AG09309 (cell line): ENCODE measurements at regions not wholly inside any gene's neighbourhood (a gene's known extent, or its start where the extent isn't known, plus 50 kb on each side); places are given as distances from the start of the nearest gene placed in this dataset.

ENCODE experiments used
- DNase-seq: peaks from one replicate; pipeline ENCODE4 v3.0.0-alpha.2; 2010; ENCODE audit warnings: low read depth
- H3K4me3 ChIP-seq: 2 replicates; pipeline ENCODE4 v1.5.1; 2011; ENCODE audit warnings: mild to moderate bottlenecking, low read depth, low read length, moderate library complexity; ENCODE audit not compliant: control insufficient read depth
- TF ChIP-seq, protein P1 (sequence below): IDR thresholded peaks from 2 replicates; pipeline ENCODE4 v1.5.1; 2011; ENCODE audit warnings: mild to moderate bottlenecking, low read depth, low read length, inconsistent platforms; ENCODE audit not compliant: insufficient read depth, control insufficient read depth; ENCODE audit errors: missing control alignments

GRCh38 chr11:30120045-30120589 lies 103.3 kb upstream of the KCNA4 start:
- DNase-seq: no peak
- no peak overlapping the region for H3K4me3 ChIP-seq
- TF ChIP-seq, protein P1, sequence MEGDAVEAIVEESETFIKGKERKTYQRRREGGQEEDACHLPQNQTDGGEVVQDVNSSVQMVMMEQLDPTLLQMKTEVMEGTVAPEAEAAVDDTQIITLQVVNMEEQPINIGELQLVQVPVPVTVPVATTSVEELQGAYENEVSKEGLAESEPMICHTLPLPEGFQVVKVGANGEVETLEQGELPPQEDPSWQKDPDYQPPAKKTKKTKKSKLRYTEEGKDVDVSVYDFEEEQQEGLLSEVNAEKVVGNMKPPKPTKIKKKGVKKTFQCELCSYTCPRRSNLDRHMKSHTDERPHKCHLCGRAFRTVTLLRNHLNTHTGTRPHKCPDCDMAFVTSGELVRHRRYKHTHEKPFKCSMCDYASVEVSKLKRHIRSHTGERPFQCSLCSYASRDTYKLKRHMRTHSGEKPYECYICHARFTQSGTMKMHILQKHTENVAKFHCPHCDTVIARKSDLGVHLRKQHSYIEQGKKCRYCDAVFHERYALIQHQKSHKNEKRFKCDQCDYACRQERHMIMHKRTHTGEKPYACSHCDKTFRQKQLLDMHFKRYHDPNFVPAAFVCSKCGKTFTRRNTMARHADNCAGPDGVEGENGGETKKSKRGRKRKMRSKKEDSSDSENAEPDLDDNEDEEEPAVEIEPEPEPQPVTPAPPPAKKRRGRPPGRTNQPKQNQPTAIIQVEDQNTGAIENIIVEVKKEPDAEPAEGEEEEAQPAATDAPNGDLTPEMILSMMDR: no peak

DNA sequence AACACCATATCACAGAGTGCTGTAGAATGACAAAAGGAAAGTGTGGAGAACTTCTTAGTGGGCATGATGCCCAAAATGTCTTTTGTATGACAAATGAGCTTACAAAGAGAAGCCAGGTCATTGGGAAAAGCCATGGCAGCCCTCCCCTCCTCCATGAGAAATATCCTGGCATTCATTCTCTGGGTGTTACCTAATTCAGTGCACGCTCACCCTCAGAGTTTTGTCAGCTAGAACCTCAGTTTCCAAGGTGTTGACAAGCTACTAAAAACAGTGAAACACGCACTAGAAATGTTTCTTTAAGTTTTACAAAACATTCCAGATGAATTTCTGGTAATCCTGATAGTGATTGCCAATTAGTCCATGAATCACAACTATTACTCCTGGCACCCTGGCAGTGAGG lies 105.4 kb upstream of the FSHB start:
- no peak for DNase-seq
- no peak overlapping the region for H3K4me3 ChIP-seq
- TF ChIP-seq, protein P1: no peak

DNA sequence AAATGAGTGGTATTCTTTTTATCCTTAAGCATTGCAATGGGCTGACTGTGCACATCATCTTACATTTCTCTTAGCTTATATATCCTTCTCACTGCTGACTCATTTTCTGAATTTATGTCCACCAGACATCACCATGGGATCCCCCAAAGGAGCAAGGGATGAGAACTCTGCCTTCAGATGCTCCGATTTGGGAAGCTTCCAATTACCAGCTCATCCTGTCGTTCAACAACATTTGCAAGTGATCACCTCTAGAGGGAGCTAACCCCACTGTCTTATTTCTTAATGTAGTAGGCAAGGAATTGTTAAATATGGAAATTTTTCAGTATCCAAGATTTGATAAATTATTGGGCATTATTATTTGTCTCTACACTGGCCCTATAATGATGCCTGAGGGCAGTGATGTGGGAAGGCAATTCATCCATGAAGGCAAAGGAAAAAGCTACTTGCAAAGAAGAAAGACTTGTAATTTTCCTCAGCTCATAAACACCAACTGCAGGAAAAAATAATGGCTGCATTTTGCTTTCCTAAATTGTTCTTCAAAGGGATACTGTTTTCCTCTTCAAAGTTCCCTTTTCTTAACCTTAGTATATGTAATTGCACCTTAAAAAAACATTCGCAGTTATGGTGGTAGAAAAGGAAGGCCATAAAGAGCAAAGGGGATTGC lies 102.4 kb upstream of the FSHB start:
- TF ChIP-seq, protein P1: peak; percentile 39
- DNase-seq: no peak

DNA sequence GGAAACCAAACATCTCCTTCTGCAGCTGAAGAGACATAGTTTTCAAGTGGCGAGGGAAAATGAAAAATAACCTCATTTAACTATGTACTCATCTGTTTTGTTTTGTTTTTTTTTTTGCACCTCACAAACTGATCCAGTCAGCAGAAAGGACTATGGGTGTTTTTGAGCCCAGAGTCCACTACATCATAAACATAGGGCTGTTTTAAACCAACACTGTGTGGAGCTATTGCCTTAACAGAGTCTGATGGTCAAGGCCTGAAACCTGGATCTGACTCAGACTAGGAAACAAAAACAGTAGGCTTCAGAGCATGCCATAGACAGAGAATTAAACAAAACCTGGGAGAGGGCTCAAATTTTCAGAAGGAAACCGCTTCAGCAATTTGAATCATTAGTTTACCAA lies 99.3 kb upstream of the FSHB start:
- no peak overlapping the region for H3K4me3 ChIP-seq
- no peak for DNase-seq
- TF ChIP-seq, protein P1: no peak

More for the DNA sequence above, 102.4 kb upstream of the FSHB start:
- H3K4me3 ChIP-seq: no peak overlapping the region

GRCh38 chr11:30133281-30133680 lies 97.5 kb upstream of the FSHB start:
- no peak for DNase-seq
- TF ChIP-seq, protein P1: no peak

GRCh38 chr11:30143098-30143705 lies 87.6 kb upstream of the FSHB start:
- TF ChIP-seq, protein P1: peak; percentile 55
- no peak for DNase-seq
- H3K4me3 ChIP-seq: no peak overlapping the region

More at GRCh38 chr11:30133281-30133680, 97.5 kb upstream of the FSHB start:
- H3K4me3 ChIP-seq: no peak overlapping the region
